ENCODE measurements at regions not wholly inside any gene's neighbourhood (a gene's known extent, or its start where the extent isn't known, plus 50 kb on each side); places are given as distances from the start of the nearest gene placed in this dataset.

DNA sequence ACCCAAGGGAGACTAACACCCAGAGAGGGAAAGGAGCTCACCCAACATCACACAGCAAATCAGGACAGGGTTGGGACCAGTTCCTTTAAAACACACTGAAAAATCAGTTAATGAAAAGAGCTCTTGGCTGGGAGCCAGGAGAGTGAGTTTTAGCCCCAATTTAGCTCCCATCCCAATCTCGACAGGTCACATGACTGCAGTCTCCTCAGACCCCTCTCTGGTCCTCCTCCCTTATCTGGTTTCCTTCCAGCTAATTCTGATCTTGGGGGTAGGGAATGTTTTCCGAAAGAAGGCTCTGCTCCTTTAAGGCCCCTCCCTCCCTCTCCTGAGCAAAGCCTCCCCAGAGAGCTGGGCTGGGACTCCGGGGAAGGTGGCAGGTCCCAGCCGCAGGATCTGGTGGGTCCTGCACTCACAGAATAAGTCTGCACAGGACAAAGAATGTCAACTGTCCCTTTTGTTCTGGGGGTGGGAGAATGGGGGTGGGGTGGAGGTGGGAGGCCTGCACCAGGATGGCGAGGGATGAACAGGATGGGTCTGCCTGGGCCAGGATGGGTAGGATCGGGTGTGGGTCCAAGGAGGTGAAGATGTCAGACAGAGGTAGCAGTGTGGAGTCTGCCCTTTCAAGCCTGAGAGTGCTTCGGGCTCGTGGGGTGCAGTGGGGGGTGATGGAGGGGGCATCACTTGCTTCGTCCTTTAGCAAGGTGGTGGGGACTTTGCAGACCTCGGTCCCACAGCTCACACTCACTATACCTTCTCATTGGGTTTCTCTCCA lies 57.3 kb upstream of the SSBP3 start:
- DNase-seq (ENCODE audit: low spot score in 2 of 2, unreplicated experiment in 2 of 2): no peak
- peak overlapping the region; percentile 90 for H3K27ac Mint-ChIP-seq

DNA sequence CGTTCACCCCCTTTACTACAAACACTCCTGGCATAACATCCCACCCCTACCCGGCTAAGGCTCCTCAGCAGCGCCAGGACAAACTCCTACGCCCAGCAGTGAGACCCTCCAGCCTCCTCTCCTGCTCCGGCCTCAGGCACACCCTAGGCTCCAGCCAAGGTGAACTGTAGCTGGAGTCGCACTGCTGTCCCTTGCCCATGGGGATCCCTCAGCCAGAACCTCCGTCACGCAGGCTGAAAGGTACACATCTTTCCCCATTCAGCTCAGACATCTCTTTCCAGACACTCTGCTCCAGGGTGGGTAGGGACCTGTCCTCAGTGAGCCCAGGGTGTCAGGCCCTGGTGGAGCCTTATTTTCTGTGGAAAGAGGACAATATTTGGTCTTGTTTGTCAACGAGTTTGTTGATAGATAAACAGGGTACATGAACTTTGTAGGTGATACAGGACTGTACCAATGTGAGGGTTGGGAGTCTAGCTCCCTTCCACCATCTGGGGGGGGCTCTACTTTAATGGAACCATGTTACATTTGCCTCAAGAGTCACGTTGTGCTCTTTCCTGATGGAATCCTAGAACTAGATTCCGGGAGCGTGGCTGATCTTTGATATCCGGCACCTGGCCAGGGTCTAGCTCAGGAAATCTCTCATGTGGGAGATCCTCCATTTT lies 56.5 kb upstream of the SSBP3 start:
- no peaks in the 10 kb centered on the region for H3K36me3 Mint-ChIP-seq
- DNase-seq (ENCODE audit: low spot score in 2 of 2, unreplicated experiment in 2 of 2): no peak
- peak overlapping the region; percentile 38 for H3K4me3 Mint-ChIP-seq
- H3K27ac Mint-ChIP-seq: peak overlapping the region; percentile 90
- H3K9me3 Mint-ChIP-seq: no peaks in the 10 kb centered on the region
- TF ChIP-seq, protein P1, sequence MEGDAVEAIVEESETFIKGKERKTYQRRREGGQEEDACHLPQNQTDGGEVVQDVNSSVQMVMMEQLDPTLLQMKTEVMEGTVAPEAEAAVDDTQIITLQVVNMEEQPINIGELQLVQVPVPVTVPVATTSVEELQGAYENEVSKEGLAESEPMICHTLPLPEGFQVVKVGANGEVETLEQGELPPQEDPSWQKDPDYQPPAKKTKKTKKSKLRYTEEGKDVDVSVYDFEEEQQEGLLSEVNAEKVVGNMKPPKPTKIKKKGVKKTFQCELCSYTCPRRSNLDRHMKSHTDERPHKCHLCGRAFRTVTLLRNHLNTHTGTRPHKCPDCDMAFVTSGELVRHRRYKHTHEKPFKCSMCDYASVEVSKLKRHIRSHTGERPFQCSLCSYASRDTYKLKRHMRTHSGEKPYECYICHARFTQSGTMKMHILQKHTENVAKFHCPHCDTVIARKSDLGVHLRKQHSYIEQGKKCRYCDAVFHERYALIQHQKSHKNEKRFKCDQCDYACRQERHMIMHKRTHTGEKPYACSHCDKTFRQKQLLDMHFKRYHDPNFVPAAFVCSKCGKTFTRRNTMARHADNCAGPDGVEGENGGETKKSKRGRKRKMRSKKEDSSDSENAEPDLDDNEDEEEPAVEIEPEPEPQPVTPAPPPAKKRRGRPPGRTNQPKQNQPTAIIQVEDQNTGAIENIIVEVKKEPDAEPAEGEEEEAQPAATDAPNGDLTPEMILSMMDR (IDR thresholded peaks at IDR 0.05; ENCODE audit: unreplicated experiment): no peak
- H3K27me3 Mint-ChIP-seq (ENCODE audit: low read depth): no peaks in the 10 kb centered on the region
- peaks cover 74% of the 10 kb centered on the region for H3K4me1 Mint-ChIP-seq

More for the DNA sequence above, 57.3 kb upstream of the SSBP3 start:
- TF ChIP-seq, protein P1 (IDR thresholded peaks at IDR 0.05; ENCODE audit: unreplicated experiment): no peak
- Mint-ChIP-seq H3K9me3 (no peaks in the 10 kb centered on the region), H3K4me3 (peak overlapping the region; percentile 26), H3K27me3 (ENCODE audit: low read depth) (no peaks in the 10 kb centered on the region), H3K4me1 (peaks cover 71% of the 10 kb centered on the region), H3K36me3 (no peaks in the 10 kb centered on the region)

DNA sequence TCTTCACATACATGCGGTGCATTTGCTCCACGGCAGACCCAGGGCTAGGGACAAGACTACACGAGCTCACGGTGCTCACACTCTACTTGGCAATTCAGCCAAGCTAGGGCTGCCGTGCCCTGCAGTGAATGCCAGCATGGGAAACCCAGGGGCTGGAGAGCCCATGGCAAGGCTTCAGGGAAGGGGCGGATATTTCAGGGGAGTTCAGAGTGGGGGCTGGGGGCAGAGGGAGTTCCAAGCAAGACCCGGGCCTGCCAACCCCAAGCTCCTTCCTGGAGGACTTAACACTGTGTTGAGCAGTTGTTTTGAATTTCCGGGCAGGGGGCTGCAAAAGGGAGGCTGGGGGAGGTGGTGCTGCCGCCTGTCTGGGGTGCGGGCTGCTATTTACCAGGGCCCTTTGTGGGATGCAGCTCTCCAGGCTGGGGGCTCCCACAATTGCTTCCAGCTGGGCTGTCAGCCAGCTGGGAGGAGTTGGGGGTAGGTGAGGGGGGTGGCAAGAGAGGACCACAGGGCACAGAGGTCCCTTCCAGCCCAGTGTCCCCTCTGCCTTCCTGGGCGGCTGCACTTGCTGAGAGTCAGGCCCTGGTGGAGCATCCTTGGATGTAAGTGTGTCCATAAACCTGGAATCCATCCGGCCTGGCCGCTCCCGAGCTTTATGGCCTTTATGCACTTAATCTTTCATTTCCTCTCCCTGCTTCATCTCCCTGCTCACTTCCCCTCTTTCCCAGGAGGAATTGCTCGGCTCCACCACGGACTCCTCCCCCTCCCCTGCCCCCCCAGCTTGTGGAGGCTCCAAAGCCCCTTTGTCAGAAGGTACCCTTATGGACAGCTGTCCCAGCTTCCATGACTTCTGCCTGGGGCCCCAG lies 55.8 kb upstream of the SSBP3 start:
- peak overlapping the region; percentile 38 for H3K4me3 Mint-ChIP-seq
- no peaks in the 10 kb centered on the region for H3K27me3 Mint-ChIP-seq (ENCODE audit: low read depth)
- H3K9me3 Mint-ChIP-seq: no peaks in the 10 kb centered on the region
- H3K4me1 Mint-ChIP-seq: peaks cover 72% of the 10 kb centered on the region
- peak overlapping the region; percentile 90 for H3K27ac Mint-ChIP-seq
- peak in 1 of 2 experiments; percentile 37 for DNase-seq (ENCODE audit: low spot score in 2 of 2, unreplicated experiment in 2 of 2)
- TF ChIP-seq, protein P1 (IDR thresholded peaks at IDR 0.05; ENCODE audit: unreplicated experiment): no peak
- no peaks in the 10 kb centered on the region for H3K36me3 Mint-ChIP-seq

DNA sequence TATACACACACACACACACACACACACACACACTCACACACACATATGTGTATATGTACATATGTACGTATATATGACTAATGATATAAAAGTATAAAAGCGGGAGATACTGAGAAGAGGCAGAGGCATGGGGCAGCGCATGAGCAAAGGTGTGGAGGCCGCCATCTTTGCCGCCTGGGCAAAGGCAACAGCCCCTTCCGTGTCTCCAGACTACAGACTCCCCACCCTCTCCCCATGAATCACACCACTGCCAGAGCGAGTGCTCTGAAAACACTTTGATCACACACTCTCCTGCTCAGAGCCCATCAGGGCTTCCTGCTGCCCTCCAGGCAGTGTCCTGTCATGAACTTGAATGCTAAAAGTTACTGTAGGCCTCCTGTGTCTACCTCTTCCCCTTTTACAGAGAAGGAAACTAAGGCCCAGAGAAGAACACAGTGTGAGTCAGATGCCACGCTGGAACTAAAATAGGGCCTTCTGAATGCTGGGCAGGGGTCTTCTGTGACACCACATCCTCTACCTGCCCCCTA lies 54.7 kb upstream of the SSBP3 start:
- Mint-ChIP-seq H3K27ac (peak overlapping the region; percentile 90), H3K27me3 (ENCODE audit: low read depth) (no peaks in the 10 kb centered on the region), H3K4me3 (no peak overlapping the region), H3K4me1 (peaks cover 76% of the 10 kb centered on the region), H3K36me3 (no peaks in the 10 kb centered on the region), H3K9me3 (no peaks in the 10 kb centered on the region)
- TF ChIP-seq, protein P1 (IDR thresholded peaks at IDR 0.05; ENCODE audit: unreplicated experiment): no peak
- DNase-seq (ENCODE audit: low spot score in 2 of 2, unreplicated experiment in 2 of 2): no peak

DNA sequence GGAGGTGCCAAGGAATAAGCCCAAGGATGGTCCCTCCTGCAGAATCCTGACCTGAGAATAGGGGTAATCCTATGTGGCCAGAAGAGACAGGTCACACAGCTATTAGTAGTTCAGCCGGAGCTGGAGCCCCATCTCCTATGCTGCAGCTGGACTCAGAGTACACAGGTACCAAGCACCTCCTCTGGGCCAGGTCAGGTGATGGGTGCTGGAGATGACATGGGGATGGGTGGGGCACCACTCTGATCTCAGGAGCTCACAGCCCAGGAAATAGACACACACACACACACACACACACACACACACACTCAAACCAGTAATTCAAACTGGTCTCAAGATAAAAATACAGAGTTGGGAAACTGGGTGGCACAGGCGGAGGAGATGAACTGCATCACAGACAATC lies 54.2 kb upstream of the SSBP3 start:
- Mint-ChIP-seq H3K36me3 (no peaks in the 10 kb centered on the region), H3K27me3 (ENCODE audit: low read depth) (no peaks in the 10 kb centered on the region), H3K9me3 (no peaks in the 10 kb centered on the region), H3K27ac (peak overlapping the region; percentile 87), H3K4me3 (no peak overlapping the region), H3K4me1 (peaks cover 72% of the 10 kb centered on the region)
- TF ChIP-seq, protein P1 (IDR thresholded peaks at IDR 0.05; ENCODE audit: unreplicated experiment): no peak
- DNase-seq (ENCODE audit: low spot score in 2 of 2, unreplicated experiment in 2 of 2): no peak
